ENCODE measurements at regions not wholly inside any gene's neighbourhood (a gene's known extent, or its start where the extent isn't known, plus 50 kb on each side); places are given as distances from the start of the nearest gene placed in this dataset.

GRCh38 chr6:141669141-141669540 is 463.6 kb upstream of the GJE1 start:
- DNase-seq = no peak

GRCh38 chr6:141667580-141668309 is 465.0 kb upstream of the GJE1 start:
- no peak for DNase-seq

- DNase-seq = no peak
Observed at GRCh38 chr6:141666187-141666586, 466.5 kb upstream of the GJE1 start.

GRCh38 chr6:141664744-141665143 is 468.0 kb upstream of the GJE1 start:
- no peak for DNase-seq

- DNase-seq = no peak
Observed at GRCh38 chr6:141659582-141659981, 473.1 kb upstream of the GJE1 start.

- DNase-seq = no peak
Observed at GRCh38 chr6:141658696-141659095, 474.0 kb upstream of the GJE1 start.

- no peak for DNase-seq
Observed at GRCh38 chr6:141657812-141658211, 474.9 kb upstream of the GJE1 start.

GRCh38 chr6:141653590-141653989 is 479.1 kb upstream of the GJE1 start:
- DNase-seq = no peak

- no peak for DNase-seq
Observed at GRCh38 chr6:141641951-141642350, 490.8 kb upstream of the GJE1 start.

- no peak for DNase-seq
Observed at GRCh38 chr6:141641406-141641805, 491.3 kb upstream of the GJE1 start.

GRCh38 chr6:141635621-141636020 is 497.1 kb upstream of the GJE1 start:
- no peak for DNase-seq

GRCh38 chr6:141634269-141634668 is 498.5 kb upstream of the GJE1 start:
- no peak for DNase-seq

- DNase-seq = no peak
Observed at GRCh38 chr6:141624301-141624700, 508.4 kb upstream of the GJE1 start.

- no peak for DNase-seq
Observed at GRCh38 chr6:141618180-141618581, 514.5 kb upstream of the GJE1 start.

GRCh38 chr6:141610741-141611140 is 522.0 kb upstream of the GJE1 start:
- DNase-seq = no peak

- no peak for DNase-seq
Observed at GRCh38 chr6:141607956-141608355, 524.8 kb upstream of the GJE1 start.

- DNase-seq = no peak
Observed at GRCh38 chr6:141598487-141598886, 534.2 kb upstream of the GJE1 start.

GRCh38 chr6:141594874-141595273 is 537.9 kb upstream of the GJE1 start:
- no peak for DNase-seq

- DNase-seq = no peak
Observed at GRCh38 chr6:141593311-141593710, 539.4 kb upstream of the GJE1 start.

- no peak for DNase-seq
Observed at GRCh38 chr6:141587482-141588266, 545.1 kb upstream of the GJE1 start.

- no peak for DNase-seq
Observed at GRCh38 chr6:141580988-141581552, 551.7 kb upstream of the GJE1 start.

- DNase-seq = no peak
Observed at GRCh38 chr6:141580131-141580530, 552.6 kb upstream of the GJE1 start.

- no peak for DNase-seq
Observed at GRCh38 chr6:141576751-141577150, 556.0 kb upstream of the GJE1 start.
